HepG2 (cell line): ENCODE measurements at regions not wholly inside any gene's neighbourhood (a gene's known extent, or its start where the extent isn't known, plus 50 kb on each side); places are given as distances from the start of the nearest gene placed in this dataset.

Experiments used
- ATAC-seq: fragments of 200-7000 bp; cut with Tn5 transposase; 3 replicates; pipeline ENCODE4 v1.9.1; 2020; ENCODE audit warnings: mild to moderate bottlenecking, moderate library complexity
- BruUV-seq: library from RNA; stranded (reverse); fragments of 400-500 nt; replicated peaks from 2 replicates; lab custom pipeline; 2021; lab: Mats Ljungman, UMichigan
- CTCF ChIA-PET: fragments of 300-600 bp; formaldehyde crosslinking; extraction: SDS; loops from one replicate; lab custom pipeline; 2021; ENCODE audit warnings: low total read pairs, inconsistent platforms, low intra/inter-chr PET ratio; lab: Yijun Ruan, JAX
- POLR2A ChIA-PET: fragments of 350-600 bp; sonication (Branson Sonifier 250); formaldehyde crosslinking; loops from one replicate; lab custom pipeline; 2020; ENCODE audit warnings: antibody characterized with exemption, inconsistent platforms; lab: Yijun Ruan, JAX
- DNase-seq: peaks from one replicate; pipeline ENCODE4 v3.0.0-alpha.2; 2015; ENCODE audit warnings: low spot score
- FAIRE-seq: peaks from 3 replicates; lab custom pipeline; 2011; peaks lifted over from hg19 to GRCh38; lab: Jason Lieb, UNC
- H2AFZ ChIP-seq: one replicate; pipeline ENCODE4 v1.6.1; 2011; ENCODE audit warnings: low read length, inconsistent platforms
- H3K27ac ChIP-seq: fragments of 300-600 bp; 3 replicates; pipeline ENCODE4 v1.8.0; 2011; ENCODE audit warnings: mixed run types, mild to moderate bottlenecking, mixed read lengths, low read length, inconsistent platforms; ENCODE audit not compliant: insufficient read depth; ENCODE audit errors: extremely low read length
- H3K27me3 ChIP-seq, 2 experiments: fragments of 200-600 bp in 1 of 2; 2 replicates in 1 of 2; 3 replicates in 1 of 2; pipeline versions ENCODE4 v1.6.0 to v1.8.0; 2011; ENCODE audit warnings: low read length in 2 of 2, mild to moderate bottlenecking in 2 of 2, moderate library complexity in 2 of 2, inconsistent platforms in 1 of 2; ENCODE audit not compliant: insufficient read depth in 2 of 2, control insufficient read depth in 1 of 2
- H3K36me3 ChIP-seq, 2 experiments: fragments of 200-600 bp in 1 of 2; replicated peaks in 1 of 2; 2 replicates in 1 of 2; 3 replicates in 1 of 2; pipeline versions ENCODE4 v1.5.1 to v1.8.0; 2011; ENCODE audit warnings: low read length in 2 of 2, inconsistent platforms in 1 of 2; ENCODE audit not compliant: insufficient read depth in 2 of 2, control insufficient read depth in 1 of 2
- H3K4me1 ChIP-seq: 2 replicates; pipeline ENCODE4 v1.5.1; 2012; ENCODE audit warnings: low read length, inconsistent platforms; ENCODE audit not compliant: insufficient read depth
- H3K4me2 ChIP-seq: 2 replicates; pipeline ENCODE4 v1.6.0; 2011; ENCODE audit warnings: low read depth, low read length, inconsistent platforms
- H3K4me3 ChIP-seq, 3 experiments: fragments of 200-600 bp in 1 of 3; sonication (generic), shearing (Covaris generic) in 1 of 3; replicated peaks in 1 of 3; 2 replicates each; pipeline ENCODE4 v1.5.1; 2011 to 2016; ENCODE audit warnings: low read length in 3 of 3, inconsistent platforms in 2 of 3, low read depth in 2 of 3, mild to moderate bottlenecking in 2 of 3, control low read depth in 1 of 3, mixed read lengths in 1 of 3; ENCODE audit not compliant: insufficient read depth in 1 of 3
- H3K79me2 ChIP-seq: one replicate; pipeline ENCODE4 v1.6.1; 2011; ENCODE audit warnings: low read length, inconsistent platforms; ENCODE audit not compliant: insufficient read depth
- H3K9ac ChIP-seq: 2 replicates; pipeline ENCODE4 v1.6.0; 2011; ENCODE audit warnings: mild to moderate bottlenecking, low read depth, low read length, inconsistent platforms; ENCODE audit not compliant: insufficient read depth
- H3K9me3 ChIP-seq: 2 replicates; pipeline ENCODE4 v1.5.1; 2012; ENCODE audit warnings: mild to moderate bottlenecking, low read length
- H4K20me1 ChIP-seq: 2 replicates; pipeline ENCODE4 v1.6.0; 2011; ENCODE audit warnings: inconsistent platforms, mild to moderate bottlenecking, low read length, moderate library complexity; ENCODE audit not compliant: insufficient read depth
- DPF2 ChIP-seq: sonication (generic); formaldehyde crosslinking; IDR thresholded peaks from 2 replicates; pipeline ENCODE4 v1.4.0; 2020; ENCODE audit warnings: mild to moderate bottlenecking, low read depth, missing genetic modification reagents, borderline replicate concordance
- ETV6 ChIP-seq: sonication (generic); formaldehyde crosslinking; conservative IDR thresholded peaks from 2 replicates; pipeline ENCODE4 v1.4.0; 2020; ENCODE audit warnings: missing genetic modification reagents
- IKZF4 ChIP-seq: sonication (generic); formaldehyde crosslinking; IDR thresholded peaks from 2 replicates; pipeline ENCODE4 v1.5.1; 2020; ENCODE audit warnings: borderline replicate concordance, mild to moderate bottlenecking, low read depth, missing genetic modification reagents; ENCODE audit errors: not compliant biosample characterization
- SOX5 ChIP-seq: IDR thresholded peaks from 2 replicates; pipeline ENCODE4 v1.6.1; 2016; ENCODE audit warnings: borderline replicate concordance
- ZNF12 ChIP-seq: sonication (generic); formaldehyde crosslinking; IDR thresholded peaks from 2 replicates; pipeline ENCODE4 v1.5.0; 2020; ENCODE audit warnings: missing genetic modification reagents
- ZSCAN30 ChIP-seq: sonication (generic); formaldehyde crosslinking; IDR thresholded peaks from 2 replicates; pipeline ENCODE4 v1.5.0; 2020; ENCODE audit warnings: mild to moderate bottlenecking, missing genetic modification reagents
- WGBS: methylation state at CpG from one replicate; pipeline ENCODE4 v1.1.6; 2017; ENCODE audit warnings: low lambda C conversion rate; 5-methylcytosine and 5-hydroxymethylcytosine counted together
- in situ Hi-C: cut with HindIII; loops from 2 replicates; pipeline ENCODE4 v1.10.0; 2017; ENCODE audit warnings: low pct_unique_long_range_greater_than_20kb; ENCODE audit not compliant: extremely low pct_ligation_motif_present
- intact Hi-C: fragments of 100-400 bp; cut with micrococcal nuclease; formaldehyde crosslinking; loops from one replicate; pipeline ENCODE4 v1.10.0; 2022; ENCODE audit not compliant: unreplicated experiment
- TF ChIP-seq, protein P1 (sequence below): sonication (generic); formaldehyde crosslinking; IDR thresholded peaks from 2 replicates; pipeline ENCODE4 v1.8.0; 2022; ENCODE audit warnings: missing genetic modification reagents, mild to moderate bottlenecking, borderline replicate concordance
- TF ChIP-seq, protein P2 (sequence below): sonication (generic); formaldehyde crosslinking; IDR thresholded peaks from 2 replicates; pipeline ENCODE4 v1.4.0; 2020; ENCODE audit warnings: missing genetic modification reagents, borderline replicate concordance

DNA sequence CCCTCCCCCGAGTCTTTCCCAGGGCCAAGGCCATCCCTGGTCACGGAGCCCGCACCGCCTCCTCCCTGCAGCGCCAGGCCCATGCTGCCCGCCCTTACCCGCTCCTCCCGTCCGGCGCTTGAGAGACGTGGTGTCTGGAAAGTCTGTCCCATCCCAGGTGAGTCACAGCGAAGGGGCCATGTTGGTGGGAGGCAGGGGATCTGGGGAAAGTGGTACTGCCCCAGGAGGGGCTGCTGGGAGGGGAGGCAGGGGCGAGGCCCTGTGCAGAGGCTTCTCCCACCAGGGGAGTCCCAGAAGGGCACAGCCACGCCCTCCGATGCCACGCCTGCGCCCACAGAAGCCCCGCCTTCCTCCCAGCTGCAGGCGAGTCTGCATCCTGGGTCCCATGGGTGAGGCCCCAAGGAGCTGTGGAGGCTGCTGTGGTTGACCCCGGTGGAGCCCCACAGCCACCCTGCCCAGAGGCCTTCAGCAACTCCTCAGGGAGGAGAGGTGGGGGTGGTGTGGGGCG, 107.0 kb upstream of the PPP1R26 start:
- FAIRE-seq, result no peak
- no peak overlapping the region for H3K9ac ChIP-seq
- in situ Hi-C loops (no loop called here), intact Hi-C loops (no loop called here)
- ATAC-seq, result no peak
- H3K4me2 ChIP-seq, result no peak overlapping the region
- no peak for DNase-seq
- no peaks in the 10 kb centered on the region for H3K4me1 ChIP-seq
- no peak overlapping the region for H3K27ac ChIP-seq
- H2AFZ ChIP-seq, result no peak overlapping the region
- TF ChIP-seq DPF2 (no peak), IKZF4 (CRISPR knock-in tag) (no peak)
- WGBS, result 18% methylated on average over 4 of the region's 21 CpGs
- H3K36me3 ChIP-seq, result no peaks in the 10 kb centered on the region
- H4K20me1 ChIP-seq, result no peaks in the 10 kb centered on the region
- no TSS peak for BruUV-seq
- POLR2A ChIA-PET, result no interaction called here
- H3K4me3 ChIP-seq, result no peak overlapping the region
- H3K9me3 ChIP-seq, result no peaks in the 10 kb centered on the region
- CTCF ChIA-PET, result no interaction called here
- H3K27me3 ChIP-seq, result peaks cover 8 to 57% of the 10 kb centered on the region in 2 experiments; a peak in 3 of 5 replicates
- H3K79me2 ChIP-seq, result no peaks in the 10 kb centered on the region

DNA sequence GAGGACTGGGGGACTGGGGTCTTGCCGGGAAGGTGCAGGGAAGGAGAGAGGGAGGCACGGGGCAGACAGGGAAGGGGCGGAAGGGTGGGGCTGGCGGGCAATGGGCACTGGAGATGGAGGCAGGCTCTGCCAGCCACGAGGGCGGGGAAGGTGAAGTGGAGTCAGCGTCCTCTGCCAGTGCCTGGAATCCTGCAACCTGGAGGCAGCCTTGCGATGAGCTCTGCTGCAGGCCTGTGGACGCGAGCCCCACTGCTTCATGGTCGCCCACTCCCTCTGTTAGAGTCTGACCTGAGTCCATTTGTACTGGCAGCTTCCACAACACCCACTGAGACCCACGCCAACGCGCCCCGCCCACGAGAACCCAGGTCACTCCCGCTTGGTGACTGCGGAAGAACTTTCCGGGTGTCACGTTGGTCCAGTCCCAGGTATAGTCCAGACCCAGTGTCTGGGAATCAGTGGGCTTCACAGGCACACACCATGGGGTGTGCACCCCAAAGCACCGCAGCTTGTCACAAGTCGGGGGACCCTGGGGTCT, 106.4 kb upstream of the PPP1R26 start:
- Histone ChIP-seq H3K4me1 (no peaks in the 10 kb centered on the region), H3K27ac (no peak overlapping the region), H3K9me3 (no peaks in the 10 kb centered on the region), H3K27me3 (peaks cover 8 to 59% of the 10 kb centered on the region in 2 experiments; a peak in 3 of 5 replicates), H3K4me3 (no peak overlapping the region), H3K79me2 (no peaks in the 10 kb centered on the region), H3K36me3 (no peaks in the 10 kb centered on the region), H4K20me1 (no peaks in the 10 kb centered on the region), H3K9ac (no peak overlapping the region), H2AFZ (no peak overlapping the region), H3K4me2 (no peak overlapping the region)
- TF ChIP-seq ZSCAN30 (no peak), ETV6 (no peak), ZNF12 (no peak), SOX5 (CRISPR knock-in tag) (no peak)
- TF ChIP-seq, protein P1, sequence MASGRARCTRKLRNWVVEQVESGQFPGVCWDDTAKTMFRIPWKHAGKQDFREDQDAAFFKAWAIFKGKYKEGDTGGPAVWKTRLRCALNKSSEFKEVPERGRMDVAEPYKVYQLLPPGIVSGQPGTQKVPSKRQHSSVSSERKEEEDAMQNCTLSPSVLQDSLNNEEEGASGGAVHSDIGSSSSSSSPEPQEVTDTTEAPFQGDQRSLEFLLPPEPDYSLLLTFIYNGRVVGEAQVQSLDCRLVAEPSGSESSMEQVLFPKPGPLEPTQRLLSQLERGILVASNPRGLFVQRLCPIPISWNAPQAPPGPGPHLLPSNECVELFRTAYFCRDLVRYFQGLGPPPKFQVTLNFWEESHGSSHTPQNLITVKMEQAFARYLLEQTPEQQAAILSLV (CRISPR knock-in tag), result no peak
- TF ChIP-seq, protein P2, sequence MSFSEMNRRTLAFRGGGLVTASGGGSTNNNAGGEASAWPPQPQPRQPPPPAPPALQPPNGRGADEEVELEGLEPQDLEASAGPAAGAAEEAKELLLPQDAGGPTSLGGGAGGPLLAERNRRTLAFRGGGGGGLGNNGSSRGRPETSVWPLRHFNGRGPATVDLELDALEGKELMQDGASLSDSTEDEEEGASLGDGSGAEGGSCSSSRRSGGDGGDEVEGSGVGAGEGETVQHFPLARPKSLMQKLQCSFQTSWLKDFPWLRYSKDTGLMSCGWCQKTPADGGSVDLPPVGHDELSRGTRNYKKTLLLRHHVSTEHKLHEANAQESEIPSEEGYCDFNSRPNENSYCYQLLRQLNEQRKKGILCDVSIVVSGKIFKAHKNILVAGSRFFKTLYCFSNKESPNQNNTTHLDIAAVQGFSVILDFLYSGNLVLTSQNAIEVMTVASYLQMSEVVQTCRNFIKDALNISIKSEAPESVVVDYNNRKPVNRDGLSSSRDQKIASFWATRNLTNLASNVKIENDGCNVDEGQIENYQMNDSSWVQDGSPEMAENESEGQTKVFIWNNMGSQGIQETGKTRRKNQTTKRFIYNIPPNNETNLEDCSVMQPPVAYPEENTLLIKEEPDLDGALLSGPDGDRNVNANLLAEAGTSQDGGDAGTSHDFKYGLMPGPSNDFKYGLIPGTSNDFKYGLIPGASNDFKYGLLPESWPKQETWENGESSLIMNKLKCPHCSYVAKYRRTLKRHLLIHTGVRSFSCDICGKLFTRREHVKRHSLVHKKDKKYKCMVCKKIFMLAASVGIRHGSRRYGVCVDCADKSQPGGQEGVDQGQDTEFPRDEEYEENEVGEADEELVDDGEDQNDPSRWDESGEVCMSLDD, result no peak
- DNase-seq (no peak), ATAC-seq (no peak), FAIRE-seq (no peak)
- ChIA-PET POLR2A (no interaction called here), CTCF (no interaction called here)
- BruUV-seq, result no TSS peak
- WGBS, result 17% methylated on average over 12 of the region's 22 CpGs
- in situ Hi-C loops, result no loop called here
- intact Hi-C loops, result no loop called here
